ENCODE measurements at regions not wholly inside any gene's neighbourhood (a gene's known extent, or its start where the extent isn't known, plus 50 kb on each side); places are given as distances from the start of the nearest gene placed in this dataset.

DNA sequence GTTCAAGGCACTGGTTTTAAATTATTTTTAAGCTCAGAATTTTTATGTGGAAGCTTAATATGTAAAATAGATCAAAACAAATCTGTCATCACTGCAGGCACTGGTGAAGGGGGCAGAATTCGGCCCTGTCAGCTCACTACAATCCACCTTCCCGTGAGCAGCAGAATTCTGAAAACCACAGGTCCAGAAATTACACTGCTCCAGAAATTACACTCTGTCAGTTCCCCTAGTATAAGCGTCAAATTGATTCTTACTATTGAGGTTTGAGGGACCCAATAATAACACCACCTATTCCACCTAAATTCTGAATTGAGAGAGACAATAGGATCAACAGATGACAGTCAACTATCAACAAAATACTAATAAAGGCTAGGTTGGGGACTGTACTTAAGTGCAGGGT lies 245.5 kb downstream of the PHLDA1 start:
- TF ChIP-seq, protein P1, sequence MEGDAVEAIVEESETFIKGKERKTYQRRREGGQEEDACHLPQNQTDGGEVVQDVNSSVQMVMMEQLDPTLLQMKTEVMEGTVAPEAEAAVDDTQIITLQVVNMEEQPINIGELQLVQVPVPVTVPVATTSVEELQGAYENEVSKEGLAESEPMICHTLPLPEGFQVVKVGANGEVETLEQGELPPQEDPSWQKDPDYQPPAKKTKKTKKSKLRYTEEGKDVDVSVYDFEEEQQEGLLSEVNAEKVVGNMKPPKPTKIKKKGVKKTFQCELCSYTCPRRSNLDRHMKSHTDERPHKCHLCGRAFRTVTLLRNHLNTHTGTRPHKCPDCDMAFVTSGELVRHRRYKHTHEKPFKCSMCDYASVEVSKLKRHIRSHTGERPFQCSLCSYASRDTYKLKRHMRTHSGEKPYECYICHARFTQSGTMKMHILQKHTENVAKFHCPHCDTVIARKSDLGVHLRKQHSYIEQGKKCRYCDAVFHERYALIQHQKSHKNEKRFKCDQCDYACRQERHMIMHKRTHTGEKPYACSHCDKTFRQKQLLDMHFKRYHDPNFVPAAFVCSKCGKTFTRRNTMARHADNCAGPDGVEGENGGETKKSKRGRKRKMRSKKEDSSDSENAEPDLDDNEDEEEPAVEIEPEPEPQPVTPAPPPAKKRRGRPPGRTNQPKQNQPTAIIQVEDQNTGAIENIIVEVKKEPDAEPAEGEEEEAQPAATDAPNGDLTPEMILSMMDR (IDR thresholded peaks at IDR 0.05; ENCODE audit: borderline replicate concordance, extremely low read depth, insufficient read depth) = no peak
- Histone ChIP-seq H3K4me1 (ENCODE audit: control insufficient read depth in 2 of 3, insufficient read depth in 2 of 3, low read depth in 1 of 3, low read length in 3 of 3) (peaks cover 0 to 7% (median 1%) of the 10 kb centered on the region in 3 donors), H3K9me3 (ENCODE audit: control insufficient read depth in 2 of 3, insufficient read depth in 1 of 3, low read length in 3 of 3) (no peaks in the 10 kb centered on the region), H3K9ac (ENCODE audit: low read length in 3 of 3) (no peak overlapping the region), H3K27me3 (ENCODE audit: control insufficient read depth, insufficient read depth, low read length) (no peaks in the 10 kb centered on the region), H3K4me3 (ENCODE audit: low read length in 3 of 3) (no peak overlapping the region), H3K36me3 (ENCODE audit: control insufficient read depth in 2 of 3, insufficient read depth in 3 of 3, low read length in 3 of 3) (no peaks in the 10 kb centered on the region), H3K27ac (ENCODE audit: low read depth in 2 of 2, low read length in 2 of 2) (no peak overlapping the region)
- intact Hi-C loops (cut with DNase I) = no loop called here
- FAIRE-seq (no peak), DNase-seq (no peak)

DNA sequence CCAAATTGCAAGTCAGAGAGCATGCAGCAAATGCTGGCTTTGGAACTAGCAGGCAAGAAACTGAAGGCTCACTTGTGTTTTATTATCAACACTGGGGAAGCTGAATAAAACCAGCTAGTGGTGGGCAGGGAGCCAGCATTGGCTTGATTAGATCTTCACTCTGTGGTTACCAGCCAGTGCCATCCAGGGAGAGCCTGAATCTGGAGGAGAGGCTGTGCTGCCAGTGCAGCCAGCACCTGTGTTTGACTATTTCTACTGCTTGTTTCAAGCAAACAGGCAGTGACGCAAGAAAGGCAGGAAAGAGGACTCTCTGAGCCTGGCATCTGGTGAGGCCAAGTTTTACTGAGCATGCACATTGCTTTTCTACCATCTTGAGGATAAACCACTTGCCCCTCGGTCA lies 247.0 kb downstream of the PHLDA1 start:
- peak overlapping the region; percentile 28 to 45 for H3K27ac ChIP-seq (ENCODE audit: low read depth in 2 of 2, low read length in 2 of 2)
- TF ChIP-seq, protein P1 (IDR thresholded peaks at IDR 0.05; ENCODE audit: borderline replicate concordance, extremely low read depth, insufficient read depth) = no peak
- H3K4me3 ChIP-seq (ENCODE audit: low read length in 3 of 3) = no peak overlapping the region
- FAIRE-seq (no peak), DNase-seq (peak in 4 of 5 donors; percentile 35 to 65 (median 53))
- no peaks in the 10 kb centered on the region for H3K9me3 ChIP-seq (ENCODE audit: control insufficient read depth in 2 of 3, insufficient read depth in 1 of 3, low read length in 3 of 3)
- intact Hi-C loops (cut with DNase I) = no loop called here
- H3K4me1 ChIP-seq (ENCODE audit: control insufficient read depth in 2 of 3, insufficient read depth in 2 of 3, low read depth in 1 of 3, low read length in 3 of 3) = peaks cover 0 to 8% (median 5%) of the 10 kb centered on the region in 3 donors
- H3K9ac ChIP-seq (ENCODE audit: low read length in 3 of 3) = no peak overlapping the region
- H3K27me3 ChIP-seq (ENCODE audit: control insufficient read depth, insufficient read depth, low read length) = no peaks in the 10 kb centered on the region
- H3K36me3 ChIP-seq (ENCODE audit: control insufficient read depth in 2 of 3, insufficient read depth in 3 of 3, low read length in 3 of 3) = no peaks in the 10 kb centered on the region

DNA sequence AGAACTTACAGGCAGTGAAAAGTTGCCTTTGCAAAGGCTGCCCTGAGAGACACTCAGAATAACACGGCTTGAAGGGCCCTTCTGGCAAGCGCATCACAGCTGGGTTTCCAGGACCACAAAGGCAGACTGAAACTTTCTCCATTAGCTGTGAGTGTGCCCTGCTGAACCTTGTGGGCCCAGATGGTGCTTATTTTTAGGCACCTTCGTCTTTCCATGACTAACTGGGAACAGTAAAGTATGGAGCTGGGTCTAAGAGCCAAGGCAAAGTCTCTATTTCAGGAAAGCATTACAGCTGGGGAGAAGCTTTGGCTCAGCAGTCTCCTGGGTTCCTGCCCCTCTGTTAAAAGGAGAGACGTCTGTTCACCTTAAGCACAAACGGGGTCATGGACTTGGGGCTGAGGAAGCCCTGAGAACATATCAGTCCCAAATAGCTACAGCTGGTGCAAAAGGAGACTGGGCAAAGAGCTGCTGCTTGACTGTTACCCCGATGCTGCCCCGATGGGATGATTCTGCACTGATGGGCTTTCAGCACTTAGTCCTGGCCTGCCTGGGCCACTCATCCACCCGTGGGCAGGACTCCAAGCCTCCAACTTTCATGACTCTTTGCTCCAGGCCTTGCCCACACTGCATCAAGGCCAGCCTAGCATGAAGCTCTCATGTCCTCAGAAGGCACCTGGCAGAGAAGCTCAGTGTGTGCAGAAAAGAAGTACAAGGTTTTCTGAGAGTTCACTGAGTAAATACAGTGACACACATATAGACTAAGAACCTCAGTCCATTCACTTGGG lies 248.3 kb downstream of the PHLDA1 start:
- no peaks in the 10 kb centered on the region for H3K9me3 ChIP-seq (ENCODE audit: control insufficient read depth in 2 of 3, insufficient read depth in 1 of 3, low read length in 3 of 3)
- intact Hi-C loops (cut with DNase I) = no loop called here
- no peaks in the 10 kb centered on the region for H3K36me3 ChIP-seq (ENCODE audit: control insufficient read depth in 2 of 3, insufficient read depth in 3 of 3, low read length in 3 of 3)
- FAIRE-seq (no peak), DNase-seq (no peak)
- peaks cover 0 to 8% (median 5%) of the 10 kb centered on the region in 3 donors for H3K4me1 ChIP-seq (ENCODE audit: control insufficient read depth in 2 of 3, insufficient read depth in 2 of 3, low read depth in 1 of 3, low read length in 3 of 3)
- no peak overlapping the region for H3K27ac ChIP-seq (ENCODE audit: low read depth in 2 of 2, low read length in 2 of 2)
- TF ChIP-seq, protein P1 (IDR thresholded peaks at IDR 0.05; ENCODE audit: borderline replicate concordance, extremely low read depth, insufficient read depth) = no peak
- no peaks in the 10 kb centered on the region for H3K27me3 ChIP-seq (ENCODE audit: control insufficient read depth, insufficient read depth, low read length)
- no peak overlapping the region for H3K9ac ChIP-seq (ENCODE audit: low read length in 3 of 3)
- no peak overlapping the region for H3K4me3 ChIP-seq (ENCODE audit: low read length in 3 of 3)

Measured in kidney (tissue), 13 donors.